Left ventricle myocardium inferior (tissue), 1 donor: ENCODE measurements at regions not wholly inside any gene's neighbourhood (a gene's known extent, or its start where the extent isn't known, plus 50 kb on each side); places are given as distances from the start of the nearest gene placed in this dataset.

ENCODE experiments used
- DNase-seq: peaks from one replicate; pipeline ENCODE4 v3.0.0-alpha.2; 2020
- H3K27ac ChIP-seq: fragments of 200-600 bp; replicated peaks from 2 replicates; pipeline ENCODE4 v1.8.0; 2021
- H3K27me3 ChIP-seq: fragments of 200-600 bp; 2 replicates; pipeline ENCODE4 v1.8.0; 2021; ENCODE audit warnings: low read depth
- H3K36me3 ChIP-seq: fragments of 200-600 bp; 2 replicates; pipeline ENCODE4 v1.8.0; 2021
- H3K4me1 ChIP-seq: fragments of 200-600 bp; 2 replicates; pipeline ENCODE4 v1.8.0; 2021
- H3K4me3 ChIP-seq: fragments of 200-600 bp; 2 replicates; pipeline ENCODE4 v1.8.0; 2021; ENCODE audit warnings: mild to moderate bottlenecking, moderate library complexity
- H3K9me3 ChIP-seq: fragments of 200-600 bp; replicated peaks from 2 replicates; pipeline ENCODE4 v1.8.0; 2021
- CTCF ChIP-seq: fragments of 200-600 bp; IDR thresholded peaks from 2 replicates; pipeline ENCODE4 v1.8.0; 2021; ENCODE audit warnings: antibody characterized with exemption, mild to moderate bottlenecking, borderline replicate concordance
- intact Hi-C: fragments of 100-400 bp; cut with micrococcal nuclease; formaldehyde crosslinking; loops from one replicate; pipeline ENCODE4 v1.11.0; 2022
- donor health status: DM: no; HTN: yes; CAD: no; lungs with severe emphysema.

GRCh38 chr22:48871176-48871840, 956.4 kb downstream of the BRD1 start:
- Histone ChIP-seq H3K36me3 (no peaks in the 10 kb centered on the region), H3K4me3 (no peak overlapping the region), H3K27ac (no peak overlapping the region), H3K9me3 (peaks cover 12% of the 10 kb centered on the region), H3K27me3 (peaks cover 67% of the 10 kb centered on the region), H3K4me1 (no peaks in the 10 kb centered on the region)
- DNase-seq: peak; percentile 5
- no peak for TF ChIP-seq CTCF
- intact Hi-C loops: no loop called here

- H3K4me1 ChIP-seq: no peaks in the 10 kb centered on the region
- intact Hi-C loops: no loop called here
- no peak overlapping the region for H3K4me3 ChIP-seq
- H3K36me3 ChIP-seq: no peaks in the 10 kb centered on the region
- peaks cover 6% of the 10 kb centered on the region for H3K9me3 ChIP-seq
- no peak for DNase-seq
- no peak overlapping the region for H3K27ac ChIP-seq
- peaks cover 69% of the 10 kb centered on the region for H3K27me3 ChIP-seq
- no peak for TF ChIP-seq CTCF
These were observed 957.2 kb downstream of the BRD1 start for GRCh38 chr22:48870436-48870835.

- Histone ChIP-seq H3K27me3 (peaks cover 64% of the 10 kb centered on the region), H3K4me3 (no peak overlapping the region), H3K4me1 (no peaks in the 10 kb centered on the region), H3K9me3 (peaks cover 6% of the 10 kb centered on the region), H3K27ac (no peak overlapping the region), H3K36me3 (no peaks in the 10 kb centered on the region)
- TF ChIP-seq CTCF: no peak
- intact Hi-C loops: no loop called here
- DNase-seq: no peak
These were observed 957.9 kb downstream of the BRD1 start for GRCh38 chr22:48869788-48870187.

GRCh38 chr22:48869161-48869560, 958.5 kb downstream of the BRD1 start:
- H3K36me3 ChIP-seq: no peaks in the 10 kb centered on the region
- peak; percentile 4 for DNase-seq
- no peak for TF ChIP-seq CTCF
- intact Hi-C loops: no loop called here
- H3K4me1 ChIP-seq: no peaks in the 10 kb centered on the region
- no peak overlapping the region for H3K27ac ChIP-seq
- peaks cover 6% of the 10 kb centered on the region for H3K9me3 ChIP-seq
- H3K4me3 ChIP-seq: no peak overlapping the region
- peaks cover 59% of the 10 kb centered on the region for H3K27me3 ChIP-seq

GRCh38 chr22:48868554-48868953, 959.1 kb downstream of the BRD1 start:
- peaks cover 6% of the 10 kb centered on the region for H3K9me3 ChIP-seq
- TF ChIP-seq CTCF: no peak
- H3K4me1 ChIP-seq: no peaks in the 10 kb centered on the region
- H3K27ac ChIP-seq: no peak overlapping the region
- H3K4me3 ChIP-seq: no peak overlapping the region
- peaks cover 65% of the 10 kb centered on the region for H3K27me3 ChIP-seq
- DNase-seq: peak; percentile 7
- H3K36me3 ChIP-seq: no peaks in the 10 kb centered on the region
- intact Hi-C loops: no loop called here
